ENCODE measurements at regions not wholly inside any gene's neighbourhood (a gene's known extent, or its start where the extent isn't known, plus 50 kb on each side); places are given as distances from the start of the nearest gene placed in this dataset.

DNA sequence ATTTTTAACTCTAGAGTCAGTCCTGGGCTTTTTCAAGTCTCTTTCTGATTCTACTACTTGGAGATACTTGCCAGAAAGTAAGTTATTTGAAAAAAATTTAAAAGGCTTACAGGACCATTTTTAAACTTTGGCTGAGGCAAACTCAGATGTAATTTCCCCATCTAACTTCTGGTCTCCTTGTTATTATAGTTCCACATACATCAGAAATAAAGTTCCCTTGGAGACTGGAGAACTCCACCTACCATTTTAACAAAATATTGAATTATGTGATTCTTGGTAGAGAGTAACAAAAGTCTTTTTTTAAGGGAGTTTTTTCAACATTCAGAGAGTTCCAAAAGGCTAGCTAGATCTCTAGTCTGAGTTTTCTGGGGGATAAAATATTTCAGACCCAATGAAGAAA is 56.3 kb upstream of the SNX2 start:
- ATAC-seq, result no peak

DNA sequence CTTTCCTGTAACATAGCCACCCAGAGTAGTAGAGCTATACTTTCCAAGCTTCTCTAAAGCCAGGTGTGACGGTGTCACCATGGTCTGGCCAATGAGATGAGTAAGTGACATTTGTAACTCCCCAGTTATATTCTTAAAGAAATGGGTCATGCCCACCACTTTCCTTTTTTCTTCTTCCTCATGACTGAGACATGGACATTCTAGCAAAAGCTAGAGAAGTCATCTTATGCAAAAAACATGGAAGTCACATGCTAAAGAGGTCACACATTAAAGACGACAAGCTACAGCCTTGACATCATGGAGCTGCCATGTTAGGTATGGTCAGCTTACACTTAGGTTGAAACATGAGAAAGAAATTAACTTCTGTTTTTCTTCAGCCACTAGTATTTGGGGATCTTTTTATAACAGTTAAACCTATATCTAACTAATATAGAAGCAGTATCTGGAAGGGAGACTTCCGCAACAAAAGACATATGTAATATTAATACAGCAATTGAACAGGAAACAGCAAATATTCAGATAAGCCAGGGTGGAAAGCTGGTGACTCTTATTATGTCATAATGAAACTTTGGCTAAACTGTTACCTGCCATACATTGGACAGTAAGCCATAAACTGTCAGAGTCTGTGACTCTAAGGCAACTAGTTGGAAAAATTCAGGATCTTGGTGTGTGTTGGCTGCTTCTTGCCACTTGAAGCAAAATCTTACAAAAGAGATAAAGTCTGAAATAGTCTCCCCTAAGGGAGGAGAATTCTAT is 54.7 kb upstream of the SNX2 start:
- TF ChIP-seq BACH2 (CRISPR knock-in tag; IDR thresholded peaks at IDR 0.05; ENCODE audit: borderline replicate concordance) (no peak), ZFP3 (CRISPR knock-in tag; IDR thresholded peaks at IDR 0.05) (no peak), ZNF565 (CRISPR knock-in tag; conservative IDR thresholded peaks at IDR 0.05; ENCODE audit: low read depth) (no peak), TCF4 (CRISPR knock-in tag; IDR thresholded peaks at IDR 0.05; ENCODE audit: borderline replicate concordance) (no peak), PPARA (CRISPR knock-in tag; IDR thresholded peaks at IDR 0.05; ENCODE audit: borderline replicate concordance) (no peak), CSDC2 (CRISPR knock-in tag; IDR thresholded peaks at IDR 0.05) (no peak)
- ATAC-seq, result no peak

More for the DNA sequence above, 56.3 kb upstream of the SNX2 start:
- TF ChIP-seq ZNF565 (CRISPR knock-in tag; conservative IDR thresholded peaks at IDR 0.05; ENCODE audit: low read depth) (no peak), TSHZ2 (CRISPR knock-in tag; IDR thresholded peaks at IDR 0.05) (no peak), ZNF8 (CRISPR knock-in tag; IDR thresholded peaks at IDR 0.05) (no peak), TCF4 (CRISPR knock-in tag; IDR thresholded peaks at IDR 0.05; ENCODE audit: borderline replicate concordance) (no peak), ARNTL (CRISPR knock-in tag; IDR thresholded peaks at IDR 0.05; ENCODE audit: borderline replicate concordance, low read depth) (no peak), ZFP3 (CRISPR knock-in tag; IDR thresholded peaks at IDR 0.05) (no peak), CSDC2 (CRISPR knock-in tag; IDR thresholded peaks at IDR 0.05) (no peak), CSRNP3 (CRISPR knock-in tag; IDR thresholded peaks at IDR 0.05) (no peak)

- TF ChIP-seq TSHZ2 (CRISPR knock-in tag; IDR thresholded peaks at IDR 0.05) (no peak), ZNF70 (CRISPR knock-in tag; IDR thresholded peaks at IDR 0.05) (no peak), GLIS3 (CRISPR knock-in tag; IDR thresholded peaks at IDR 0.05) (no peak), RARB (CRISPR knock-in tag; IDR thresholded peaks at IDR 0.05) (no peak)
- TF ChIP-seq, protein P1, sequence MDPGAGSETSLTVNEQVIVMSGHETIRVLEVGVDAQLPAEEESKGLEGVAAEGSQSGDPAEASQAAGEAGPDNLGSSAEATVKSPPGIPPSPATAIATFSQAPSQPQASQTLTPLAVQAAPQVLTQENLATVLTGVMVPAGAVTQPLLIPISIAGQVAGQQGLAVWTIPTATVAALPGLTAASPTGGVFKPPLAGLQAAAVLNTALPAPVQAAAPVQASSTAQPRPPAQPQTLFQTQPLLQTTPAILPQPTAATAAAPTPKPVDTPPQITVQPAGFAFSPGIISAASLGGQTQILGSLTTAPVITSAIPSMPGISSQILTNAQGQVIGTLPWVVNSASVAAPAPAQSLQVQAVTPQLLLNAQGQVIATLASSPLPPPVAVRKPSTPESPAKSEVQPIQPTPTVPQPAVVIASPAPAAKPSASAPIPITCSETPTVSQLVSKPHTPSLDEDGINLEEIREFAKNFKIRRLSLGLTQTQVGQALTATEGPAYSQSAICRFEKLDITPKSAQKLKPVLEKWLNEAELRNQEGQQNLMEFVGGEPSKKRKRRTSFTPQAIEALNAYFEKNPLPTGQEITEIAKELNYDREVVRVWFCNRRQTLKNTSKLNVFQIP (CRISPR knock-in tag; IDR thresholded peaks at IDR 0.05; ENCODE audit: borderline replicate concordance, low read depth), result no peak
- ATAC-seq, result no peak
These were observed 53.8 kb upstream of the SNX2 start for GRCh38 chr5:122721127-122721526.

GRCh38 chr5:122722341-122722740 is 52.5 kb upstream of the SNX2 start:
- no peak for ATAC-seq
- TF ChIP-seq ZNF8 (CRISPR knock-in tag; IDR thresholded peaks at IDR 0.05) (no peak), PPARA (CRISPR knock-in tag; IDR thresholded peaks at IDR 0.05; ENCODE audit: borderline replicate concordance) (no peak), ARNTL (CRISPR knock-in tag; IDR thresholded peaks at IDR 0.05; ENCODE audit: borderline replicate concordance, low read depth) (no peak), CSRNP3 (CRISPR knock-in tag; IDR thresholded peaks at IDR 0.05) (no peak), TOX (CRISPR knock-in tag; IDR thresholded peaks at IDR 0.05; ENCODE audit: borderline replicate concordance) (no peak), TSHZ2 (CRISPR knock-in tag; IDR thresholded peaks at IDR 0.05) (no peak), ZFP30 (CRISPR knock-in tag; IDR thresholded peaks at IDR 0.05) (no peak)
- TF ChIP-seq, protein P1 (CRISPR knock-in tag; IDR thresholded peaks at IDR 0.05; ENCODE audit: borderline replicate concordance, low read depth), result no peak
